Natural killer cell treated with Interleukin-12 subunit alpha and Interleukin-12 subunit beta and Interleukin-15 and Interleukin-18, amount 100 ng/mL, for 72 hours (primary cell): ENCODE measurements at regions not wholly inside any gene's neighbourhood (a gene's known extent, or its start where the extent isn't known, plus 50 kb on each side); places are given as distances from the start of the nearest gene placed in this dataset.

Source experiments
- ATAC-seq, 2 donors: fragments of 150-1000 bp; cut with Tn5 transposase in 1 of 2; sonication (Bioruptor Pico), chemical (Tn5 transposase) in 1 of 2; 2 replicates each; pipeline ENCODE4 v1.10.0; 2021
- DNase-seq: peaks from one replicate; pipeline ENCODE4 v3.0.0; 2022; ENCODE audit warnings: low spot score
- H3K27ac Mint-ChIP-seq, 2 donors: 1 replicate in 1 of 2; 2 replicates in 1 of 2; pipeline ENCODE4 v1.8.0; 2022; ENCODE audit warnings: mixed read lengths in 2 of 2, mild to moderate bottlenecking in 1 of 2, moderate library complexity in 1 of 2
- H3K27me3 Mint-ChIP-seq, 2 donors: 1 replicate in 1 of 2; 2 replicates in 1 of 2; pipeline ENCODE4 v1.8.0; 2022; ENCODE audit warnings: mixed read lengths in 2 of 2
- H3K36me3 Mint-ChIP-seq: one replicate; pipeline ENCODE4 v1.8.0; 2022; ENCODE audit warnings: mixed read lengths
- H3K4me1 Mint-ChIP-seq, 2 donors: 1 replicate in 1 of 2; 2 replicates in 1 of 2; pipeline ENCODE4 v1.8.0; 2022; ENCODE audit warnings: low read depth in 2 of 2, mixed read lengths in 2 of 2, mild to moderate bottlenecking in 1 of 2
- H3K4me3 Mint-ChIP-seq: one replicate; pipeline ENCODE4 v1.8.0; 2022; ENCODE audit warnings: mixed read lengths
- H3K9me3 Mint-ChIP-seq: 2 replicates; pipeline ENCODE4 v1.8.0; 2022; ENCODE audit warnings: mixed read lengths

GRCh38 chr10:78199005-78199725 is 165.5 kb downstream of the RPS24 start:
- H3K9me3 Mint-ChIP-seq, result no peaks in the 10 kb centered on the region
- no peak for DNase-seq
- no peaks in the 10 kb centered on the region for H3K4me1 Mint-ChIP-seq

GRCh38 chr10:78199759-78200158 is 166.1 kb downstream of the RPS24 start:
- no peak for ATAC-seq
- Mint-ChIP-seq H3K36me3 (no peaks in the 10 kb centered on the region), H3K9me3 (no peaks in the 10 kb centered on the region), H3K4me1 (no peaks in the 10 kb centered on the region), H3K27me3 (no peaks in the 10 kb centered on the region), H3K4me3 (no peak overlapping the region), H3K27ac (no peak overlapping the region)
- DNase-seq, result no peak

More at GRCh38 chr10:78199005-78199725, 165.5 kb downstream of the RPS24 start:
- H3K27ac Mint-ChIP-seq, result no peak overlapping the region
- H3K36me3 Mint-ChIP-seq, result no peaks in the 10 kb centered on the region
- no peak overlapping the region for H3K4me3 Mint-ChIP-seq
- ATAC-seq, result no peak
- H3K27me3 Mint-ChIP-seq, result no peaks in the 10 kb centered on the region

- H3K27me3 Mint-ChIP-seq, result no peaks in the 10 kb centered on the region
- H3K27ac Mint-ChIP-seq, result no peak overlapping the region
- DNase-seq (no peak), ATAC-seq (no peak)
- no peak overlapping the region for H3K4me3 Mint-ChIP-seq
- H3K9me3 Mint-ChIP-seq, result no peaks in the 10 kb centered on the region
- H3K4me1 Mint-ChIP-seq, result no peaks in the 10 kb centered on the region
- H3K36me3 Mint-ChIP-seq, result no peaks in the 10 kb centered on the region
These were observed 167.0 kb downstream of the RPS24 start for GRCh38 chr10:78200686-78201085.

- Mint-ChIP-seq H3K4me3 (no peak overlapping the region), H3K36me3 (no peaks in the 10 kb centered on the region), H3K4me1 (peaks cover 0 to 3% of the 10 kb centered on the region in 2 donors), H3K9me3 (no peaks in the 10 kb centered on the region), H3K27ac (no peak overlapping the region), H3K27me3 (no peaks in the 10 kb centered on the region)
- DNase-seq (no peak), ATAC-seq (no peak)
These were observed 168.7 kb downstream of the RPS24 start for GRCh38 chr10:78202386-78202785.

GRCh38 chr10:78203915-78204818 is 170.5 kb downstream of the RPS24 start:
- H3K9me3 Mint-ChIP-seq, result no peaks in the 10 kb centered on the region
- ATAC-seq, result peak in 1 of 2 donors; percentile 46
- H3K36me3 Mint-ChIP-seq, result no peaks in the 10 kb centered on the region
- no peak for DNase-seq
- no peak overlapping the region for H3K4me3 Mint-ChIP-seq
- H3K4me1 Mint-ChIP-seq, result peaks cover 0 to 3% of the 10 kb centered on the region in 2 donors
- H3K27ac Mint-ChIP-seq, result no peak overlapping the region
- H3K27me3 Mint-ChIP-seq, result no peaks in the 10 kb centered on the region

- H3K27ac Mint-ChIP-seq, result peak overlapping the region in 1 of 2 donors; percentile 34
These were observed 171.9 kb downstream of the RPS24 start for GRCh38 chr10:78205457-78206016.

GRCh38 chr10:78207216-78207615 is 173.6 kb downstream of the RPS24 start:
- Mint-ChIP-seq H3K36me3 (no peaks in the 10 kb centered on the region), H3K27me3 (no peaks in the 10 kb centered on the region), H3K27ac (no peak overlapping the region), H3K4me3 (no peak overlapping the region), H3K9me3 (no peaks in the 10 kb centered on the region), H3K4me1 (peaks cover 0 to 6% of the 10 kb centered on the region in 2 donors)
- ATAC-seq (no peak), DNase-seq (no peak)

More at GRCh38 chr10:78205457-78206016, 171.9 kb downstream of the RPS24 start:
- peaks cover 0 to 3% of the 10 kb centered on the region in 2 donors for H3K4me1 Mint-ChIP-seq
- H3K27me3 Mint-ChIP-seq, result no peaks in the 10 kb centered on the region
- no peaks in the 10 kb centered on the region for H3K36me3 Mint-ChIP-seq
- H3K4me3 Mint-ChIP-seq, result no peak overlapping the region
- DNase-seq (no peak), ATAC-seq (no peak)
- no peaks in the 10 kb centered on the region for H3K9me3 Mint-ChIP-seq

GRCh38 chr10:78207776-78208175 is 174.1 kb downstream of the RPS24 start:
- no peaks in the 10 kb centered on the region for H3K27me3 Mint-ChIP-seq

GRCh38 chr10:78209970-78210369 is 176.3 kb downstream of the RPS24 start:
- Mint-ChIP-seq H3K4me1 (peaks cover 0 to 6% of the 10 kb centered on the region in 2 donors), H3K4me3 (no peak overlapping the region), H3K27ac (no peak overlapping the region)

More at GRCh38 chr10:78207776-78208175, 174.1 kb downstream of the RPS24 start:
- H3K27ac Mint-ChIP-seq, result no peak overlapping the region
- no peaks in the 10 kb centered on the region for H3K36me3 Mint-ChIP-seq
- DNase-seq (no peak), ATAC-seq (no peak)
- H3K4me1 Mint-ChIP-seq, result peaks cover 0 to 6% of the 10 kb centered on the region in 2 donors
- no peaks in the 10 kb centered on the region for H3K9me3 Mint-ChIP-seq
- no peak overlapping the region for H3K4me3 Mint-ChIP-seq

GRCh38 chr10:78210548-78210947 is 176.9 kb downstream of the RPS24 start:
- no peak for ATAC-seq
- H3K4me3 Mint-ChIP-seq, result no peak overlapping the region
- no peak overlapping the region for H3K27ac Mint-ChIP-seq
- no peaks in the 10 kb centered on the region for H3K36me3 Mint-ChIP-seq
- peak; percentile 5 for DNase-seq
- H3K9me3 Mint-ChIP-seq, result no peaks in the 10 kb centered on the region
- peaks cover 13 to 16% of the 10 kb centered on the region in 2 donors for H3K27me3 Mint-ChIP-seq
- peaks cover 0 to 6% of the 10 kb centered on the region in 2 donors for H3K4me1 Mint-ChIP-seq

More at GRCh38 chr10:78209970-78210369, 176.3 kb downstream of the RPS24 start:
- Mint-ChIP-seq H3K9me3 (no peaks in the 10 kb centered on the region), H3K27me3 (peaks cover 8 to 10% of the 10 kb centered on the region in 2 donors), H3K36me3 (no peaks in the 10 kb centered on the region)
- no peak for ATAC-seq
- DNase-seq, result no peak

GRCh38 chr10:78210976-78211375 is 177.3 kb downstream of the RPS24 start:
- Mint-ChIP-seq H3K27me3 (peaks cover 13 to 17% of the 10 kb centered on the region in 2 donors), H3K36me3 (no peaks in the 10 kb centered on the region), H3K9me3 (no peaks in the 10 kb centered on the region), H3K27ac (no peak overlapping the region), H3K4me3 (no peak overlapping the region), H3K4me1 (peaks cover 0 to 4% of the 10 kb centered on the region in 2 donors)
- ATAC-seq (no peak), DNase-seq (peak; percentile 20)

- DNase-seq (no peak), ATAC-seq (no peak)
- H3K27me3 Mint-ChIP-seq, result peaks cover 17 to 20% of the 10 kb centered on the region in 2 donors
- no peak overlapping the region for H3K4me3 Mint-ChIP-seq
- H3K27ac Mint-ChIP-seq, result peak overlapping the region in 1 of 2 donors; percentile 31
- H3K4me1 Mint-ChIP-seq, result peaks cover 0 to 4% of the 10 kb centered on the region in 2 donors
- H3K9me3 Mint-ChIP-seq, result no peaks in the 10 kb centered on the region
- H3K36me3 Mint-ChIP-seq, result no peaks in the 10 kb centered on the region
These were observed 177.9 kb downstream of the RPS24 start for GRCh38 chr10:78211561-78212051.

GRCh38 chr10:78212060-78212785 is 178.6 kb downstream of the RPS24 start:
- peaks cover 0 to 4% of the 10 kb centered on the region in 2 donors for H3K4me1 Mint-ChIP-seq
- ATAC-seq (peak in 1 of 2 donors; percentile 22), DNase-seq (peak; percentile 42)
- no peaks in the 10 kb centered on the region for H3K36me3 Mint-ChIP-seq
- H3K27me3 Mint-ChIP-seq, result peaks cover 19 to 24% of the 10 kb centered on the region in 2 donors
- no peak overlapping the region for H3K4me3 Mint-ChIP-seq
- H3K9me3 Mint-ChIP-seq, result no peaks in the 10 kb centered on the region
- H3K27ac Mint-ChIP-seq, result peak overlapping the region in 1 of 2 donors; percentile 31
